ENCODE measurements at regions not wholly inside any gene's neighbourhood (a gene's known extent, or its start where the extent isn't known, plus 50 kb on each side); places are given as distances from the start of the nearest gene placed in this dataset.
A peak's percentile ranks its signal among the peaks of the same experiment; 100 is the strongest.
"Not testable (repeated sequence)": the region's sequence is repeated elsewhere in the genome, so short reads cannot be mapped to it uniquely, and the experiment has no call there.

GRCh38 chr6:144437105-144437504 lies 152.0 kb downstream of the UTRN start:
- no peak for DNase-seq

GRCh38 chr6:144438103-144438502 lies 153.0 kb downstream of the UTRN start:
- no peak for DNase-seq

- no peak for DNase-seq
Measured at GRCh38 chr6:144439016-144439415, 153.9 kb downstream of the UTRN start.

GRCh38 chr6:144441801-144442200 lies 156.7 kb downstream of the UTRN start:
- DNase-seq = not testable (repeated sequence)

- no peak for DNase-seq
Measured at GRCh38 chr6:144443157-144443556, 158.0 kb downstream of the UTRN start.

GRCh38 chr6:144447472-144447871 lies 162.3 kb downstream of the UTRN start:
- no peak for DNase-seq

- DNase-seq = no peak
Measured at GRCh38 chr6:144449218-144449617, 164.1 kb downstream of the UTRN start.

- DNase-seq = no peak
Measured at GRCh38 chr6:144449911-144450597, 164.9 kb downstream of the UTRN start.

GRCh38 chr6:144460327-144461095 lies 175.4 kb downstream of the UTRN start:
- no peak for DNase-seq

GRCh38 chr6:144462058-144462457 lies 176.9 kb downstream of the UTRN start:
- no peak for DNase-seq

- no peak for DNase-seq
Measured at GRCh38 chr6:144466716-144467115, 181.6 kb downstream of the UTRN start.

- DNase-seq = peak; percentile 93 to 97
Measured at GRCh38 chr6:144467172-144467762, 182.1 kb downstream of the UTRN start.

- DNase-seq = no peak
Measured at GRCh38 chr6:144467921-144468320, 182.8 kb downstream of the UTRN start.

- no peak for DNase-seq
Measured at GRCh38 chr6:144468709-144469108, 183.6 kb downstream of the UTRN start.

- peak in 1 of 2 experiments; percentile 11 for DNase-seq
Measured at GRCh38 chr6:144469144-144469575, 184.0 kb downstream of the UTRN start.

GRCh38 chr6:144470201-144470600 lies 185.1 kb downstream of the UTRN start:
- DNase-seq = not testable (repeated sequence)

GRCh38 chr6:144471986-144472385 lies 186.9 kb downstream of the UTRN start:
- no peak for DNase-seq

GRCh38 chr6:144474290-144474689 lies 189.2 kb downstream of the UTRN start:
- DNase-seq = peak; percentile 77 to 93

- DNase-seq = peak; percentile 58 to 94
Measured at GRCh38 chr6:144474904-144475303, 189.8 kb downstream of the UTRN start.

- no peak for DNase-seq
Measured at GRCh38 chr6:144475411-144475810, 190.3 kb downstream of the UTRN start.

GRCh38 chr6:144476286-144476685 lies 191.2 kb downstream of the UTRN start:
- no peak for DNase-seq

GRCh38 chr6:144477396-144477795 lies 192.3 kb downstream of the UTRN start:
- no peak for DNase-seq

GRCh38 chr6:144477856-144478255 lies 192.7 kb downstream of the UTRN start:
- no peak for DNase-seq

- DNase-seq = no peak
Measured at GRCh38 chr6:144478483-144478882, 193.3 kb downstream of the UTRN start.
